HG03196 (cell line): ENCODE measurements at regions not wholly inside any gene's neighbourhood (a gene's known extent, or its start where the extent isn't known, plus 50 kb on each side); places are given as distances from the start of the nearest gene placed in this dataset.
"Not testable (repeated sequence)": the region's sequence is repeated elsewhere in the genome, so short reads cannot be mapped to it uniquely, and the experiment has no call there.

Experiments
- ATAC-seq: cut with Tn5 transposase; IDR thresholded peaks from one replicate; pipeline ENCODE4 v1.9.1; 2021; ENCODE audit not compliant: unreplicated experiment

DNA sequence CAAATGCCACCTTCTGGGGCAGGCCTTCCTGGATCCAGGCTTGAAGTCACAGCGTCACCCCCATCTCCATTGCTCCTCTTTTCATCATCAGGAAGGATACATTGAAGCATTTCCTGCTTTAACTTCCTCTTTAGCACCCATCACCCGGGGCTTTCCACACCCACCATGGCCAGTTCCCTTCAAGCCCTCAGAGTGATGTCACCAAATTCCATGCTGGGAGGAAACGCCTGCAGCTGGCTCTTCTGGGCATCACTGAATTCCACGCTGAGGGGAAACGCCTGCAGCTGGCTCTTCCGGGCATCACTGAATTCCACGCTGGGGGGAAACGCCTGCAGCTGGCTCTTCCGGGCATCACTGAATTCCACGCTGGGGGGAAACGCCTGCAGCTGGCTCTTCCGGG is 354.6 kb downstream of the SMOC2 start:
- ATAC-seq, result not testable (repeated sequence)

DNA sequence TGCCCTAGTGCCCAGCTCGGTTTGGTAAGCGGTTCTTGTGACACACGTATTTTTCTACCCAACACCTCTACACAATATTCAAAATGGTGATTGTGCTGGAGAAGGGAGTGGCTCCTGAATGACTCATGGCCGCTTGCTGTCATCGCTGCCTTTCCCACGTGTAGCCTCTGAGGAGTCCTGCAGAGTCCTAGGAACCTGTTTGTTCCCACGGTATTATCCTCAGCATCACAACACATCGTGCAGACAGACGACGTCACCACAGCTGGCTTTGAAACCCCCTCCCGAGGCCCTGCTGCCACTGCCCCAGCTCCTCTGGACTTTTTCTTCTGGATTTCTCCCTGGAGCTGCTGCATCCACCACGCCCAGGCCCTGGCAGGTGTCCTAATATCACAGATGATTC is 353.5 kb downstream of the SMOC2 start:
- no peak for ATAC-seq

DNA sequence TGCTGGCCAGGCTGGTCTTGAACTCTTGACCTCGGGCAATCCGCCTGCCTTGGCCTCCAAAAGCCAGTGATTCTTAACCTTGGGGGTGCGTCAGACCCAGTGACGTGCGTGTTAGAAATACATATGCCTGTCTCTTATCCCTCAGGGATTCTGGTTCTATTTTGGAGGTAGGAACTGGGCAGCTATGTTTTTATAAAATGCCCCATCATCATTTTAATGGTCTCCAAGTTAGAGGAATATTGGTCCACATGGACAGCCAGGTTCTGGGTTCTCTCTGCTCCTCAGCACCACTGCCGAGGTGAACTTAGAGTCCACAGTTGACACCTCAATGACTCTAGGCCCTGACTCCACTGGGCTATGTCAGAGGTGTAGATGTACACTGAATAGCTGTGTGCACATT is 352.7 kb downstream of the SMOC2 start:
- no peak for ATAC-seq

DNA sequence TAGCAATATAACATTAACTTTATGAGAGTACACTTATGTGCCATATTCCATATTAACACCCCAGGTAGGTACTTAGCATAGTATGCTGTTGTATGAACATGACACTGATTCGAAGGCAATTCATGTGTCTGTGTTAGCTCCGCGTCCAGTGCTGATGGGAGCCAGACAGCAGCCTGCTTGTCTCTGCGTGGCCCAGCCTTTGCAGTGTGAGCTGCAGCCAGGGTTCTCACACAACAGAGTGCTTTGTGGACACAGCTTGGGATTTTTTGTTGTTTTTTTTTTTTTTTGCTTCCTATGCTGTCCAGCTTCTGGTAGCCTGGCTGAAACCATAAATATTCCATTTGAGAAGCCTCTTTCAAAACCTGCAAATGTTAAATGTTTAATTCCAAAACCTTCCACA is 350.9 kb downstream of the SMOC2 start:
- no peak for ATAC-seq

DNA sequence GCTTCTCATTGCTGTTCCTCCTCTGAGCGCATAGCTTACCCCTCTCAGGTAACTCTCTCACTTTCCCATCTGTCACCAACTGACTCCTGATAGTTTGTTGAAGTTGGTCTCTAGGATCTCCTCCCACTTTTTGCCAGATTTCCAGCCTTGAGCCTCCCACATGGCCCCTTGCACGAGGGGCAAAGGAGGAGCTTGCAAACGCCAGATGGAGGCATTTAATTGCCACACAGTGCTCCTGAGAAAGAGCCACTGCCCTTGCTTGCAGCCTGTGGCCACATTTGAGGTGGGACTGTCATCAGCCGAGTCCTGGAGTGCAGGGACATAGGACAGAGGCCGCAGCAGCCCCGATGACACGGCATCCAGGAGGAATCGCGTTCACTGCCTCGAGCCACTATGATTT is 348.7 kb downstream of the SMOC2 start:
- no peak for ATAC-seq

DNA sequence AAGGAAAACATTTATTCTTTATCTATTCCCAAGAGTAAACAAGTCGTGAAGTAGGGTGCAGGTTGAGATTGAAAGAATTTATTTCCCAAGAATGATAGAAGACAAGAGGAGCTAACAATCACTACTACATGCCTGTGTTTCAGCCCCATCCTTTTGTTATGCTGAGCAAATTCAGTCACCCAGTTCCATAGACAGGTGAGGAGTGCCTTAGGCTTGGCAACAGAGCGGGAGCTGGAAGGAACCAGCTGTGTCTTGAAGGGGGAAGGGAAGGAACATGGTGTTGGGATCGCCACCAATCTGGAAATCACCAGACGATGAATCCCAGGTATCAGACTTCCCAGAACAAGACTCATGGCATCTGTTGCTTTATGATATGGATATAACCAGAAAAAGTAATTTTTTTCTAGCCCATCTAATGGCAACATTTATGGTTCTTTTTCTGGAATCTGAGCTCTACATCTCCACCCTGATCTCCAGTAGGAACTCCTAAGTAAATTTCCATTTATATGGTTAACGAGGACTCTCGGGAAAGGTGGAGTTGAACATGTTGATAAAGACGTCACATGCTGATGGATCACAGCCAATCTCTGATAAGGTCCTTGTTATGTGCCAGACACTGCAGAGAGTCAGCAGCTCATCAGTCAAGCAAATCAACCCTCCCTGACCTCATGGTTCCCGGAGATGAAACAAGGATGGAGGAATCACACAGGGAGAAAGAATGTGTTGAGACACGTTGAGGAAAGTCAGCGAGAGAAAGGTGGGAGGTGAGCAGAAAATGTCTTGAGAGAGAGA is 344.9 kb downstream of the SMOC2 start:
- no peak for ATAC-seq

DNA sequence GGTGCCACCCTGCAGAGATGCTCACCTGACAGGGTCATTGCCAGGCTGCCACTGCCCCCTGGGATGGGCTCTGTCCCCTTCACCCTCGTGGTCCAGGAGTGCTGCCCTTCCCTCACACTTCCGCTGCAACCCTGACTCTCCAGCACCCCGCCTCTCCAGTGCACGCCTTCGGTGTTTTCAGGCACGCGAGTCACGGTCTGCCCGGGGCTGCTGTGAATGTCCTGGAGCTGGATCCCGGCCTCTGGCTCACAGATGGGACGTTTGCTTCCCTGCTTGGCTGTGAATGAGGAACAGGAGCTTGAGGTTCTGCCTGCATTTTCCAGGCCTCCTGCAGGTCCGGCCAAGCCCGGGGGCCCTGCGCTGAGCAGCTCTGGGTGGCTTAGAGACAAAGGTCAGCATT is 343.4 kb downstream of the SMOC2 start:
- no peak for ATAC-seq

DNA sequence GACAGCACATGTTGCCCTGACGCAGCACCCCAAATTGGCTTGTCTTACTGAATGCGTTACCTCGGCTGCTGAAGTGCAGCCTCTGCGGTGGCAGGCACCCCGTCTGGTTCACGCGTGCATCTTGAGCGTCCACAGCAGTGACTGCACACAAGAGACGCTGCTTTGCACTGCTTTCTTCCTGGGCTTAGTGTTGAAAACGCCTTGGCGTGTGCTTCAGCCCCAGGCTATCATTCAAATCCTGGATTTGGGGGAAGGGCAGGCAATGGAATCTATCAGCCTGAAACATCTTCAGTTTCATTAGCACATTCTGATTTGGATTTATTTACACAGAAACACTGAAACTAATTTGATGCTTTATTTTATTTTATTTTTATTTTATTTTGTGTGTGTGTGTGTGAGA is 342.7 kb downstream of the SMOC2 start:
- no peak for ATAC-seq

DNA sequence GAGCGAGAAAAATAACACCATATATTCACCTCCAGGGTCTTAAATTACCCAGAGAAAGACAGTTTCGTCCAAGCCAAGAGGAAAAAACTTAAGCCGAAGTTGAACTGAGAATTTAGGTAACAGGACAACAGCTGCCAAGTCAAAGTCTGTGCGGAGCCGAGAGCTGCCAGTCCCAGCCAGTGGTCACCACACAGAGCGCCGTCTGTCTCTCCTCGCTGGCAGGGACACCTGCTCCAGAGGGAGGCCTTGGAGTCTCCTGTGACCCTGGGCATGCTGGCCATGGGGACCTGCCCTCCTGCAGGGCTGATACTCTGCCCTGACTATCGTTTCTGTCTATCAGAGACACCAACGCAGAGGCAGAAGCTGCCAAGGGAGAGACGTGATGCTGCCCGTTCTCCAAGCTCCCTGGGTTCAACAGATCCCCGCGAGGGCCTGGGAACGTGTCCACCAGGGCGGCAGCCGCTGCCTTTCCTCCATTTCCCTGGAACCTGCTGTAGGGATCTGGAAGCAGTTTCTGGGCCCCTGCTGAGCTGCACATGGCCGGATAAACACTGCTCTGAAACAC is 341.3 kb downstream of the SMOC2 start:
- no peak for ATAC-seq

DNA sequence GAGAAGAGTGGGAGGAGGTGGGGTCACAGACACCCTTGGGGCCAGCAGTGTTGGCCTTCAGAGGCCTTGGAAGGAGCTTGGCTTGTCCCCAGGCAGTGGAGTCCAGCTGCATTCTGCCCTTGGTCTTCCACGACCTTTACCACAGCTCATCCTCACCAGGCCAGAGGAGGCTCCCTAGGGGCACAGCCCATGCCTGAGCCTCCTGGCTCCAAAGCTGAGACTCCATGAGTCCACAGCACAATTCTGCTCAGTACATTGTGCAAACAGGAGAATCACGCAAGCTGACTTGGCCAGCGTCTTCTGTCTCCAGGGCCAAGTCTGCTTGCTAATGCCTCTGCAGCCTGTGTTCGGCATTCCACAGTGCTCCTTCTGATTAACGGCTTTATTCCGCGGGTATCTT is 337.2 kb downstream of the SMOC2 start:
- no peak for ATAC-seq

DNA sequence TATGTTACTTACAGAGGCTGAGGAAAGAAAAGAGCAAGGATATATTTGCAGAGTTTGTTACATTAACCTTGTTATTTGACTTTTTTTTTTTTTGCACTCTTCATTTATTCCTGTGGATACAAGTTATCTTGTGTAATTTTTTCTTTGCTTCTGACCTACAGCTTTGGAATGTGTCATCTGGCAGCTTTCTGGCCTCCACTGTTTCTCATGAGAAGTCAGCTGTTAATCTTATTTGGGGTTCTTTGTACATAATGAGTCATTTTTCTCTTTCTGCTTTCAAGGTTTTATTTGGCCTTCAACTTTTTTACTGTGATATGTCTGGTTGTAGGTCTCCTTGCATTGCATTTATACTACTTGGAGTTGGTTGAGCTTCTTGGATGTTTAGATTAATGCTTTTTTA is 333.4 kb downstream of the SMOC2 start:
- no peak for ATAC-seq

DNA sequence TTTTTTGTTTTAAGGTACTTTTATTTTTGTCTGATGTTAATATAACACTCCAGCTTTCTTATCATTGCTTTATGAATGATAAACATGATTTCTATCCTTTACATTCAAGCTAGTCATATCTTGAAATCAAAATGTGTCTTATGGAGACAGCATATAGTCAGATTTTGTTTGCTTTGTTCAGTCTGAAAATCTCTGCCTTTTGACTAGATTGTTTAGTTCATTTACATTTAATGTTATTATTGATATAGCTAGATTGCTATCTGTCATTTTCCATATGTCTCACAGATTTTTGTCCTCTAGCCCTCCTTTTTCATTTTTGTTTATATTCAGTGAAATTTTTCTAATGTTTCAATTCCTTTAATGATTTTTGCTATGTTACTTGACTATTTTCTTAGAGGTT is 332.8 kb downstream of the SMOC2 start:
- ATAC-seq, result no peak

DNA sequence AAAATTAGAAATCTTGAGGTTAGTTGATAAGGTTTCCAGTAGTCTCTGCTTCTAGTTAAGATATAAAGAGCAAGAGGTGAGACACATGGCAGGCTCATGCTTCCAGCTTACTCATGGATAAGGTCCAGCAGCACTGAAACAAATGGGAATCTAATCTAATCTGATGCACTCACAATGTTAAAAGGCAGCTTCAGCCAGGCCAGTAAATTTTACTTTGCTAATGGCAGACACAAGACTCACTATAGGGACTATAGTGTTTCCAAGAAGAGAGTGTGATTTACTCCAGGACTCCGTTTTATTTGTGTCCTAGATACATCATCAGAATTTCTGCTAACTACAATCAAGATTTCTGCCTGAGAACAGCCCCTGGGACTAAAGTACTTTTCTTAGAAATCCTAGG is 324.8 kb downstream of the SMOC2 start:
- no peak for ATAC-seq

DNA sequence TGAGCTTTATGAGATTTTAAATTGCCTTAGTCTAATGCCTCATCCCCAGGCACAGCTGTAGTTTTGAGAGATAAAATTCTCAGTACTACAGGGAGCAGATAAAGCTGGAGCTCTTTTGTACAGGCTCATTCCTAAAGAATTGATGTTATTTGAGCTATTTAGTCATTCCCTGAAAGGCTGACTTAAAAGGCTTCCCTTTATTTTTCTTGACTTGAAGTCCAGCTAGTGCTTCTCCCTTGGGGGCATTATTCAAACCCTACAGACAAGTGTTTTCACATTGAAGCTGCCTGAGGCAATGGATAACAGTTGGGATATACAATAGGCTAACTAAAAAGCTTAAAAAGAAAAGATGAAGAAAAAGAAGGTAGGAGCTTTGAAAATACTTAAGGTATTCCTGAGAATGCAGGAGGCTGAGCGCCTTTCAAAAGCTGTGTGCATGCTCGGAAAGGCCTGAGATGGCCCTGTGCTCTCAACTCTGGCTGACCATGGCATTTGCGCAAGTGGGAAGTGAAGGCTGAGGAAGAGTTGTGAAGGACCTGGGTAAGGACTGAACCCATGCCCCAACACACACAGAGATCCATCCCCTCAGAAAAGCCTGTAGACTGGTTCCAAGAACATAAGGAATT is 315.1 kb downstream of the SMOC2 start:
- ATAC-seq, result no peak

DNA sequence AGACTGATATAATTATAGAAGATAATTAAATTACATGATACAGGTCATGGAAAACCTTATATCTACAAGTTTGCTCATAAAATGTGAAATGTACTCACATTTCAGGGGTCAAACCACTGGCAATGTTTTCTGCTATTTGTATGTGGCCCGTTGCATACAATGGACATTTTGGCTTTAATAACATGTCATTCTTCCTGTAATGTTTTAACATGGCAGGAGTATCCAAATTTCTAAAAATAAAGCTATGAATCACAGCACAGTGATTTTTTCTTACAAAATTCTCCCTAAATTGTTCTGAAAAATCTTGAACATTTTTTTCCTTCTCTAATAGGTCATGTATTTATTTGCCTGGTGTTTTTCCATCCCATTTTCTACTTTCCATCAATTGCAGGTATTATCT is 305.7 kb downstream of the SMOC2 start:
- no peak for ATAC-seq

DNA sequence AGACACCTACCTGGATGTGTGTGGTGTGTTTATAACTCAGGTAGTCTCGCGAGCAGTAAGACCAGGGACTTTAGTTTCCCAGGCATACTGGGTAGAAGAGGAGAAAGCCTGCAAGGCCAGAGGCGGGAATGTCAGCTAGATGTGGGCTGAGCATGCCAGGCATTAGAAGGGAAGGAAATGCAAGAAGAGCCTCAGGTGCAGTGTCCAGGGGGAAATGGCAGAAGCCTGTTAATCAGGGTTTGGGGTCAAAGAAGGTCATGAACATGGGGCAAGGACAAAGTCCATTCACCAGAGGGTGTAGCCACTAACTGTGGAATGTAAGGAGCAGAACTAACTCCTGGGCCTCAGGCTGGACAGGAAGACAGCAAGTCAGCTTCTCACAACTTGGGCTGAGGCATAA is 305.0 kb downstream of the SMOC2 start:
- no peak for ATAC-seq

DNA sequence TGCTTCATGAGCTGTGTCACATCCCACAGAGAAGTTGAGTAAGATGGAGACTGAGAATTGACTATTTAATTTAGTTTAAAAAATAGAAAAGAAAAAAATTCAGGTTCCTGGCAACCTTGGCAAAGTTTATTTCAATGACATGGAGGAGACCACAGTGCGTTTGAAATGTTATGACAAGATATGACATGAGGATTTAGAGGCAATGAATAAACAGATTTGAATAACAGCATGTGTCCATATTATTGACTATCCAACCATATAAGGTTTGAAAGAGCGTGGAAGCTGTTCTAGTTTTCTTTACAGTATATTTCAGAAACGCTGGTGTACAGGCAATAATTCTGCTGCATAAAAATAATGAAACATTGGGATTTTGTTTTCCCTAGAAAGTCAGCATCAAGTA is 303.9 kb downstream of the SMOC2 start:
- ATAC-seq, result no peak

DNA sequence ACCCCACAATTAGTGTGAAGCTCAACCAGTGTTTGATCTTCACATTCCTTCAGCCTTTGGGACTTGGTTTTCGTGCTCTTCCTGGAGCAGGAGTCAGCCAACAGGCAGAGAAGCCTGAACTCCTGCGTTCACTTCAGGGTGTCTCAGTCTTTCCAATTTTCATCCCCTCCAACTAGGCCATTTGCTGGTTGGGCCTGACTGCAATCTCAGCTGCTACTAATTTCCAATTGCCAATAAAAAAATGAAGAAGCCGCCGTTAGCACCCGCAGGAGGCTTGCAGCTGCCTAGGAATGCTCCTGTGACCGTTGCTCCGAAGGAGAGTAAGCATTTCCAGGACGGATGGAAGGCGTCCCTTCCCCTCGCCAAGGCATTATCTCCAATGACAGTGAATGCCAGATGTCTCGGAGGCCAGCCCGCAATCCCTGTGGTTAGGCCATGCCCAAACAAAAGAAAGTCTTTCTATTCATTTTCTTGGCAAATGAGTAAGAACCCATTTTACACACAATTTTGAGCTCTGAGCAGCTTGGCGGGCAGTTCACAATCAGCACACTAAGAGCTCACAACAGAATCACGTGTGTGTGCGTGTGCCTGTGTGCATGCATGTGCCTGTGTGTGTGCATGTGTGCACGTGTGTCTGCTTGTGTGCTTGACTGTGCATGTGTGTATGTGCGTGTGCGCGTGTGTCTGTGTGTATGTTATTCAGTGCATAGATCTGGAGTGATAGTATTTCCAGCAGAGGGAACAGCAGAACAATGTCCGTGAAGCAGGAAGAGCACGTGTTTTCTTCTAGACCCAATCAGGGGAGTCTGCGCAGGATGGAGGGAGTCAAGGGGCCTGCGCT is 301.2 kb downstream of the SMOC2 start:
- no peak for ATAC-seq

DNA sequence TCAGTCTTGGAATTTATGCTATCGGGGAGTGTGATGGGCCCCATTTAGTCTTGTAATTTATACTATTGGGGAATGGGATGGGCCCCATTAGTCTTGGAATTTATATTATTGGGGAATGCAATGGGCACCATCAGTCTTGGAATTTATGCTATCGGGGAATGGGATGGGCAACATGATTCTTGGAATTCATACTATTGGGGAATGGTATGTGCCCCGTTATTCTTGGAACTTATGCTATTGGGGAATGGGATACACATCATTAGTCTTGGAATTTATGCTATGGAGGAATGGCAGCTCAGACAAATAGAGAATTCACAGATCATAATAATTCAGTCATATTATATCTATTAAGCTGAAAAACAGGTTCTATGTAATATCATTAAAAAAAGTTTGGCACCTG is 300.3 kb downstream of the SMOC2 start:
- ATAC-seq, result no peak

DNA sequence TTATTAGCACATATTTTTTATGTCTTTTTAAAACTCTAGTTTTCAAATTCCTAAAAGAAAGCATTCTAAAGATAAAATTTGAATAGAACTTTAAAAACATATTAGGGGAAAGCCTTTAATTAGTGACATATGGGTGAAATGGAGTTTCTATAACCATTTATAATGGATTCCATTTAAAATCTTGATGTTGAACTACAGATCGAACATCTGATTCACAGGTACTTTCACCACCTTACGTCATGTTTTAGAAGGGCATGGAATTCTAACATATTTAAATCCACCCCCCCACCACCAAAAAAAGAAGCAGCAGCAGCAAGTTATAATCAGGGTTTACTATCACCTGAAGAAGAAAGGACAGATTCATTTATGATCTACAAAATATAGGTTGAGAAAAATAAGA is 298.4 kb downstream of the SMOC2 start:
- ATAC-seq, result no peak

DNA sequence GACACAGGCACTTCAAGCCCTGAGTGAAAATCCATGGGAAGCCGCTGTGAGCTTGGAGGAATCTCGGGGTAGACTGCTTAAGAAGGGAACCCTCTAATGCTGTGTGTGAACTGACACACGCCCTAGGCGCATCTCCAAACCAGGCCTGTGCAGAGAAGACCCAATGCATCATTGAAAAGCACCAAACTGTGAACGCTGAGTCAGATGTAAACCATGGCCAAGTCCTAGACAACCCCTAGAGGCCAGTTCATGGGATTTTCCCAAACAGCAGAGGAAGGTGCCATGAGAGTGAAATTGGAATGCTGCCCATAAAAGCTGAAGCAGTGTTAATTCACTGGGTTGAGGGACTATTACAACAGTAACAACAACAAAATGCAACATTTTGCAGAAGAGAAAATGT is 296.5 kb downstream of the SMOC2 start:
- ATAC-seq, result no peak

DNA sequence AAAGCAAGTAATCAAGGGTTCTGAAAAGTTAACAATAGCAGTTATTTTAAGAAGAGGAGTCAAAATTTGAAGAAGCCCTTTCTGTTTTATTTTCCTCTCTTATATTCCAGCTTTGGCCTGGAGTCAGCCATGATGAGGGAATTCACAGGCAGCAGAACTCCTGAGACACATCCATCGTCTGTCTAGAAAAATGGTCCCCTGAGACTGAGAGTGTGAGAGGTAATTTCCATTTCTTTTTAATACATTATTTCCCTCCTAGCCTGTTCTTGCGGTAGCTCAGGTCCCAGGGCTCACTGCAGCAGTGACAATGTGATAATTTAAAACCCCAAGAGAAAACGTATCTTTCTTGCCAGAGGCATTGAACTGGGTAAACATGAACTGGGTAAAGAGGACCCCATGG is 296.0 kb downstream of the SMOC2 start:
- ATAC-seq, result no peak
